Dendritic cell treated with granulocyte-macrophage colony-stimulating factor and Interleukin-4, amounts not matched to agents 40 ng/mL and 50 ng/mL, for 4 days (primary cell): ENCODE measurements at regions not wholly inside any gene's neighbourhood (a gene's known extent, or its start where the extent isn't known, plus 50 kb on each side); places are given as distances from the start of the nearest gene placed in this dataset.

Experiments
- H3K27ac Mint-ChIP-seq: one replicate; pipeline ENCODE4 v1.8.0; 2022; ENCODE audit warnings: mild to moderate bottlenecking, mixed read lengths
- H3K27me3 Mint-ChIP-seq: one replicate; pipeline ENCODE4 v1.8.0; 2022; ENCODE audit warnings: mild to moderate bottlenecking, mixed read lengths
- H3K36me3 Mint-ChIP-seq: one replicate; pipeline ENCODE4 v1.8.0; 2022; ENCODE audit warnings: low read depth, mixed read lengths
- H3K4me1 Mint-ChIP-seq: one replicate; pipeline ENCODE4 v1.8.0; 2022; ENCODE audit warnings: low read depth, mixed read lengths
- H3K4me3 Mint-ChIP-seq: one replicate; pipeline ENCODE4 v1.8.0; 2022; ENCODE audit warnings: mild to moderate bottlenecking, moderate library complexity, mixed read lengths
- H3K9me3 Mint-ChIP-seq: one replicate; pipeline ENCODE4 v1.8.0; 2022; ENCODE audit warnings: mixed read lengths
- intact Hi-C: fragments of 100-400 bp; cut with micrococcal nuclease; formaldehyde crosslinking; loops from one replicate; pipeline ENCODE4 v1.15.0; 2022

GRCh38 chr9:86771941-86772634 is 175.2 kb downstream of the GAS1 start:
- intact Hi-C loops = no loop called here
- no peak overlapping the region for H3K4me3 Mint-ChIP-seq
- H3K27ac Mint-ChIP-seq = no peak overlapping the region
- H3K27me3 Mint-ChIP-seq = peaks cover 18% of the 10 kb centered on the region
- H3K9me3 Mint-ChIP-seq = no peaks in the 10 kb centered on the region
- H3K4me1 Mint-ChIP-seq = no peaks in the 10 kb centered on the region
- H3K36me3 Mint-ChIP-seq = no peaks in the 10 kb centered on the region

DNA sequence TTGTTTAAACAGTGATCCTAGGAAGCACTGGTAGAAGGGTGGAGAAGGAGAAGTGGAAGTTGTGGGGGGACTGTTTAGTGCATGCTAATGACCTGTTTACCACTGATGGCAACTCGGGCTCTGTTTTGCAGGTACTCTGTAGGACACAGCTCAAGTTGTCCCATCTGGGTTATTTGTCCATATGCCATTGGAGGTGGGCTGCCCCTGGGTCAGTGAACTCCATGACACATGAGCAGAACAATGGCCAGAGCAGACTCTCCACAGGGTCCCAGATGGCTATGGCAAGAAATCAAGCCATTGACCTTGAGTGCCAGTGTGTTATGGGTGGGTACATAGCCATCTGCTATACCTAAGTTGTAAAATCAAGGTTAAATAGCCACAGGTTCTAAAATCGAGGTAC is 175.9 kb downstream of the GAS1 start:
- no peak overlapping the region for H3K27ac Mint-ChIP-seq
- no peaks in the 10 kb centered on the region for H3K36me3 Mint-ChIP-seq
- peaks cover 18% of the 10 kb centered on the region for H3K27me3 Mint-ChIP-seq
- intact Hi-C loops = no loop called here
- H3K4me3 Mint-ChIP-seq = no peak overlapping the region
- no peaks in the 10 kb centered on the region for H3K4me1 Mint-ChIP-seq
- H3K9me3 Mint-ChIP-seq = no peaks in the 10 kb centered on the region

GRCh38 chr9:86768709-86769108 is 178.6 kb downstream of the GAS1 start:
- no peaks in the 10 kb centered on the region for H3K9me3 Mint-ChIP-seq

DNA sequence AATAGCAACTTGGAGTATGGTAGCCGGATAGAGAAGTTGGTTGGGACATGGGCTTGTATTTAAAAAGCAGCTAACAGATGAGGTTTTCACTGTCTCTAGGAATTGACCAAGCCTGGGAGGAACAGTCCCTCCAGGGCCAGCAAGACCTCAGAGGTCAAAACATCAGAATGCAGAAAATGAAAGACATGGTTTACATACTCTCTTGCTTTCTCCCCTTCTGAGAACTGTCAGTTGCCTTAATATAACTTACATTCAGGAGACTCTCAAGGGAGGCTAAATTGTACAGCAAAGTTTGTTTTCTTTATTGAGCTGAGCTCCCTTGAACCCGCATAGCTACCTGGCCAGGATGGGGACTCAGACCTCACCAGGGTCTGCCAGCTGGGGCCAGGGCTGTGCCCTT is 179.3 kb downstream of the GAS1 start:
- H3K9me3 Mint-ChIP-seq = no peaks in the 10 kb centered on the region
- H3K36me3 Mint-ChIP-seq = no peaks in the 10 kb centered on the region
- H3K4me1 Mint-ChIP-seq = no peaks in the 10 kb centered on the region
- peaks cover 7% of the 10 kb centered on the region for H3K27me3 Mint-ChIP-seq
- intact Hi-C loops = no loop called here
- no peak overlapping the region for H3K27ac Mint-ChIP-seq
- no peak overlapping the region for H3K4me3 Mint-ChIP-seq

More at GRCh38 chr9:86768709-86769108, 178.6 kb downstream of the GAS1 start:
- Mint-ChIP-seq H3K4me3 (no peak overlapping the region), H3K27me3 (peaks cover 7% of the 10 kb centered on the region), H3K4me1 (no peaks in the 10 kb centered on the region), H3K36me3 (no peaks in the 10 kb centered on the region), H3K27ac (no peak overlapping the region)
- intact Hi-C loops = no loop called here

DNA sequence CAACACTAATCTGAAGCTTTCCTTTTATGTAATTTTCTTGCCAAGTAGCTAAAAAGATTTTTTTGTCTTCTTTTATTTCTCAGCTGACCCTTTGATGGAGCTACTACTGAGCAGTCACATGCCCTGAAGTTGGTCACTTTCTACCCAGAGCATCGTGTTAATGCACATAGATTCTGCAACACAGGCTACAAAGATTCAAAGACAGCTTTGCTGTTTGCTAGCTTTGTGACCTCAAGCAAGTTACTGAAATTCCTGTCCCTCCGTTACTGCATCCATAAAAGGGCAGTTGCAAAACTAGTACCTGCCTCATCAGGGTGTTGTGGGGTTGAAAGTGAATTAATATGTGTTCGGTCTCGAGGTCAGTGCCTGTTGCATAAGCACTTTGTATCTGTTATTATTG is 179.9 kb downstream of the GAS1 start:
- H3K27me3 Mint-ChIP-seq = peaks cover 4% of the 10 kb centered on the region
- no peak overlapping the region for H3K27ac Mint-ChIP-seq
- intact Hi-C loops = no loop called here
- H3K4me1 Mint-ChIP-seq = no peaks in the 10 kb centered on the region
- no peaks in the 10 kb centered on the region for H3K9me3 Mint-ChIP-seq
- H3K4me3 Mint-ChIP-seq = no peak overlapping the region
- H3K36me3 Mint-ChIP-seq = no peaks in the 10 kb centered on the region

DNA sequence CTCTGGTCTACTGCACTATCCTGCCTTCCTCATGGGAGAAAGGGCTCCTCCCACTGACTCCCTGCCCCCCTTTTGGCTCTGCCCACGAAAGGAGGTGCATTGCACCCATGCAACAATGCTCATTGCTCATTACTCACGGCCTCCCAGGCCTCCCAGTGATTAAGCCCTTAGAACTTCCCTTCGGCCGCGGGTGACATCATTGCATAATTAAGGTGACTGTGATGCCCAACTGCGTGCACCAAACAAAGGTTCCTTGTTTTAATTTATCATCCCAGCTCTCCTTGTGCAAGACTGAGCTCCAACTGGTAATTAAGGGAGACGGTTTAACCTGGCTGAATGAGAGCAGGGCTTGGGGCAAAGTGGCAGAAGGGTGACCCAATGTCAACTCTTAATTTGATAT is 180.4 kb downstream of the GAS1 start:
- intact Hi-C loops = no loop called here
- Mint-ChIP-seq H3K4me1 (no peaks in the 10 kb centered on the region), H3K27ac (no peak overlapping the region), H3K27me3 (peaks cover under 1% of the 10 kb centered on the region), H3K36me3 (no peaks in the 10 kb centered on the region), H3K9me3 (no peaks in the 10 kb centered on the region), H3K4me3 (no peak overlapping the region)

DNA sequence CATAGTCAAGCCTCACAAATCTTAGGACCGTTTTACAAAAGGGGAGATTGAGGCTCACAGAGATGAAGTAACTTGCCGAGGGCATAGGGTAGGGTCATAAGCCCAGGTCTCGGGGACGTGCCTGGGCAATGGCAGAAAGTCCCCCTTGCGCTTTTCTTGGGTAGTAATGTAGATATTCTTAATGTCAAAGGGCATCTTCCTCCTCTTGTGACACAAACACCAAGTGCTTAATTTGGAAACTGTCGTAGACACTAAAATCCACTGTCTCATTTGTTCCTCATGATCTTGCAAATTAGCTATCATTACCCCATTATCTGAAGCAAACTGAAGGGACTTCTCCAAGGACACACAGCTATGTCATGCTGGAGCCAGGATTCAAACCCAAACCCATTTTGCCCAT is 180.8 kb downstream of the GAS1 start:
- intact Hi-C loops = no loop called here
- no peaks in the 10 kb centered on the region for H3K36me3 Mint-ChIP-seq
- no peaks in the 10 kb centered on the region for H3K4me1 Mint-ChIP-seq
- H3K27ac Mint-ChIP-seq = no peak overlapping the region
- no peaks in the 10 kb centered on the region for H3K9me3 Mint-ChIP-seq
- H3K27me3 Mint-ChIP-seq = no peaks in the 10 kb centered on the region
- no peak overlapping the region for H3K4me3 Mint-ChIP-seq

DNA sequence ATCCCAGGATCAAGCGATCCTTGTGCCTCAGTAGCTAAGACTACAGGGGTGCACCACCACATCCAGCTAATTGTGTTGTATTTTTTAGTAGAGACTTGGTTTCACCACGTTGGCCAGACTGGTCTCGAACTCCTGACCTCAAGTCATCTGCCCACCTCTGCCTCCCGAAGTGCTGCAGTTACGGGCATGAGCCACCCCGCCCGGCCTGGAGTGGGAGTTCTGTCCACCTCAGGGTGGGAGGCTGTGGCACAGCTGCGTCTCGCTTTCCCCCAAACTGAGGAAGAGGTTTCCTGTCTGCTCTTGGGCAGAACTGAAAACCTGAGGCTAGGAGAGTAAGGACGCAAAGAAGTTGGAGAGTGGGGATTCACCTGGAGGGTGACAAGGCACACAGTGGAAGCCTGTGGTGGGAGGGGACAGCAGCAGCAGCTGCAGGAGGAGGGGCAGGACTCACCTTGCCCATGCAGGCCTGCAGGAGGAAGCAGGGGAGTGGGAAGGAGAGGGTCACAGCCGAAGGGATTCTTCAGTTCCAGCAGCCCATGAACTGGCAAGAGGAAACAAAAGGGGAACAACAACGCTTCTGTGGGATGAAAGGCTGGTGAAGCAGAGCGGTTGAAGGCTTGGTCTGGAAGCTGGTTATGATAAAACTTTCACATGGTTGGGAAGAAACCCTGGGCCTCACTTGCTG is 181.4 kb downstream of the GAS1 start:
- Mint-ChIP-seq H3K27ac (no peak overlapping the region), H3K36me3 (no peaks in the 10 kb centered on the region), H3K27me3 (no peaks in the 10 kb centered on the region), H3K4me1 (no peaks in the 10 kb centered on the region), H3K4me3 (no peak overlapping the region), H3K9me3 (no peaks in the 10 kb centered on the region)
- intact Hi-C loops = no loop called here

DNA sequence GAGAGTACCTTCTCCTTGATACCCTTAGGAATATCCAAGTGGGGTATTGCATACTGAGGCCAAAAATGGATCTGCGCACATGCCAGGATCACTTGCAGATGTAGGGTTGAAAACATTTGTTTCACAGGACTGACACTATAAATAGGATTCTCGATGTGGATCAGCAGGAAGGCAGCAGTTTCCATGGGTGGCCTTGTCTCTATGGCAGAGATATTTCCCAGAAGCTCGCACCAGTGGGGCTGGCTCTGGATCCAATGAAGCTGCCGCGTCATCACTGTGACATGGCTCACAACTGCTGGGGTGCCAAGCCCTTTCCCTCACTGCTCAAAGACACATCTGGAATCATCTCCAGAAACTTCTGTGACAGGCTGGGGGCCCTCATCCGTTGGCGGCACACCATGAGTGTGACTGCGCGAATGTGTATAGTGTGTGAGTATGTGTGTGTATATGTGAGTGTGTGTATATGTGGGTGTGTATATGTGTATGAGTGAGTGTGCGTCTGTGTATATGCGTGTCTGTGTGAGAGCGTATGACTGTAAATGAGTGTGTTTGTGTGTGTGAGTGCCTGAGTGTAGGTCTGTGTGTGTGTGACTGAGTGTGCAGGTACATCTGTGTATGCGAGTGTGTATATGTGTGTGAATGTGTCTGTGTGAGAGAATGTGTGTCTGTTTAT is 182.5 kb downstream of the GAS1 start:
- Mint-ChIP-seq H3K9me3 (no peaks in the 10 kb centered on the region), H3K27me3 (no peaks in the 10 kb centered on the region), H3K4me3 (no peak overlapping the region), H3K4me1 (no peaks in the 10 kb centered on the region), H3K27ac (no peak overlapping the region), H3K36me3 (no peaks in the 10 kb centered on the region)
- intact Hi-C loops = no loop called here

GRCh38 chr9:86764221-86764624 is 183.1 kb downstream of the GAS1 start:
- Mint-ChIP-seq H3K27me3 (no peaks in the 10 kb centered on the region), H3K36me3 (no peaks in the 10 kb centered on the region), H3K9me3 (no peaks in the 10 kb centered on the region), H3K4me1 (no peaks in the 10 kb centered on the region), H3K27ac (no peak overlapping the region), H3K4me3 (peak overlapping the region; percentile 11)
- intact Hi-C loops = no loop called here

DNA sequence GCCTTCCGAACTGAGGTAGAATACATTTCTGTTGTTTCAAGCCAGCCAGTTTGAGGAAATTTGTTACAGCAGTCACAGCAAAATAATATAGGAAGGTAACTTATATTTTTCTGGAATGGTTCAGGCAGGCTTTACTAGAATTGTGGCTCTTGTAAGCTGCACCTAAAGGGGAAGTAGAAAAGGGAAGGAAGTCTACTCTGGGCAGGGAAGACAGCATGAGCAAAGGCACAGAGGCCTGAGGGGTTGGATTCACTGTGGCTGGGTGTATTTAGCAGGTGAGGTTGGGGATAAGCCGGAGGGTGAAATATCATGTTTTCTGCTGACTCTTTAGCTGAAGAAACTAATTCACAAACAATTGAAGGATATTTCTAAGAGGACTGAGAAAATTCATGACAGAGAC is 183.5 kb downstream of the GAS1 start:
- Mint-ChIP-seq H3K36me3 (no peaks in the 10 kb centered on the region), H3K27me3 (peaks cover 4% of the 10 kb centered on the region), H3K4me3 (no peak overlapping the region), H3K4me1 (no peaks in the 10 kb centered on the region), H3K27ac (no peak overlapping the region), H3K9me3 (no peaks in the 10 kb centered on the region)
- intact Hi-C loops = no loop called here

GRCh38 chr9:86757382-86757720 is 190.0 kb downstream of the GAS1 start:
- Mint-ChIP-seq H3K4me1 (peaks cover 5% of the 10 kb centered on the region), H3K27me3 (peaks cover 20% of the 10 kb centered on the region), H3K4me3 (no peak overlapping the region), H3K27ac (no peak overlapping the region), H3K36me3 (no peaks in the 10 kb centered on the region), H3K9me3 (no peaks in the 10 kb centered on the region)
- intact Hi-C loops = no loop called here

- Mint-ChIP-seq H3K4me3 (no peak overlapping the region), H3K27me3 (peaks cover 24% of the 10 kb centered on the region), H3K36me3 (no peaks in the 10 kb centered on the region), H3K9me3 (no peaks in the 10 kb centered on the region), H3K4me1 (peaks cover 5% of the 10 kb centered on the region), H3K27ac (no peak overlapping the region)
- intact Hi-C loops = no loop called here
Measured at GRCh38 chr9:86756576-86757381, 190.5 kb downstream of the GAS1 start.

DNA sequence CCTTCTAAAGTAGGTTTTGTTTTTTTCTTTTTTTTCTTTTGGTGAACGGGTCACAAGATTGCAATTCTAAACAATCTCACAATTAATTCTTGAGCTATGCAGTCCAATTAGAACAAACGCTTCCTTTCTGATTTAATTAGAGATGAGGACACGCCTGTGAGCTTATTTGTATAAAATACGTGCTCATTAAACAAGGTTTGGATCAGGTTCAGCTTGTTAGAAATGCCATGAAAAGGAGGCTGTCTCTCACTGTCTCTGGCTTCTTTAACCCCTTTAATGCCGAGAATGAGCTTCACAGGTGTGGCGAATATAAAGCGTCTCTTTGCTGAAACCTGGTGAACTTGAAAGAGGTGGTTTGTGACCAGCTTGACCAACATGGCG is 191.8 kb downstream of the GAS1 start:
- intact Hi-C loops = no loop called here
- H3K4me1 Mint-ChIP-seq = peaks cover 5% of the 10 kb centered on the region
- H3K27ac Mint-ChIP-seq = no peak overlapping the region
- no peaks in the 10 kb centered on the region for H3K9me3 Mint-ChIP-seq
- no peaks in the 10 kb centered on the region for H3K36me3 Mint-ChIP-seq
- no peak overlapping the region for H3K4me3 Mint-ChIP-seq
- H3K27me3 Mint-ChIP-seq = peaks cover 27% of the 10 kb centered on the region
